GM18858 (cell line): ENCODE measurements at regions not wholly inside any gene's neighbourhood (a gene's known extent, or its start where the extent isn't known, plus 50 kb on each side); places are given as distances from the start of the nearest gene placed in this dataset.

Experiments used
- ATAC-seq: cut with Tn5 transposase; IDR thresholded peaks from one replicate; pipeline ENCODE4 v1.9.1; 2021; ENCODE audit not compliant: unreplicated experiment

- no peak for ATAC-seq
Observed at GRCh38 chr14:56498112-56498511, 81.5 kb upstream of the TMEM260 start.

GRCh38 chr14:56501909-56502530, 77.6 kb upstream of the TMEM260 start:
- no peak for ATAC-seq

- no peak for ATAC-seq
Observed at GRCh38 chr14:56505361-56505760, 74.2 kb upstream of the TMEM260 start.

- no peak for ATAC-seq
Observed at GRCh38 chr14:56512521-56512920, 67.1 kb upstream of the TMEM260 start.

- no peak for ATAC-seq
Observed at GRCh38 chr14:56514663-56515371, 64.8 kb upstream of the TMEM260 start.

- no peak for ATAC-seq
Observed at GRCh38 chr14:56515739-56516138, 63.9 kb upstream of the TMEM260 start.

GRCh38 chr14:56522403-56522802, 57.2 kb upstream of the TMEM260 start:
- no peak for ATAC-seq

- no peak for ATAC-seq
Observed at GRCh38 chr14:56524971-56525677, 54.5 kb upstream of the TMEM260 start.

- no peak for ATAC-seq
Observed at GRCh38 chr14:56528927-56529326, 50.7 kb upstream of the TMEM260 start.
